Activated CD4-positive, alpha-beta T cell treated with anti-CD3 and anti-CD28 coated beads, Interleukin-2, amount 10 ng/mL, durations not matched to agents 7 days and 5 days (primary cell): ENCODE measurements at regions not wholly inside any gene's neighbourhood (a gene's known extent, or its start where the extent isn't known, plus 50 kb on each side); places are given as distances from the start of the nearest gene placed in this dataset.

Experiments
- CTCF ChIA-PET: fragments of 350-600 bp; sonication (Branson Sonifier 250); formaldehyde crosslinking; loops from one replicate; lab custom pipeline; 2021; ENCODE audit warnings: antibody characterized with exemption; lab: Charles Lee
- POLR2A ChIA-PET: fragments of 350-600 bp; sonication (Branson Sonifier 250); formaldehyde crosslinking; loops from one replicate; lab custom pipeline; 2021; ENCODE audit warnings: antibody characterized with exemption; lab: Charles Lee
- DNase-seq: peaks from one replicate; pipeline ENCODE4 v3.0.0-alpha.2; 2020
- H3K27ac Mint-ChIP-seq: one replicate; pipeline ENCODE4 v1.8.0; 2021; ENCODE audit warnings: mild to moderate bottlenecking, moderate library complexity, mixed read lengths
- H3K27me3 Mint-ChIP-seq: one replicate; pipeline ENCODE4 v1.8.0; 2021; ENCODE audit warnings: mixed read lengths
- H3K36me3 Mint-ChIP-seq: one replicate; pipeline ENCODE4 v1.8.0; 2021; ENCODE audit warnings: low read depth, mixed read lengths
- H3K4me1 Mint-ChIP-seq: one replicate; pipeline ENCODE4 v1.8.0; 2021; ENCODE audit warnings: mixed read lengths
- H3K4me3 Mint-ChIP-seq: one replicate; pipeline ENCODE4 v1.8.0; 2021; ENCODE audit warnings: mild to moderate bottlenecking, moderate library complexity, mixed read lengths
- H3K9me3 Mint-ChIP-seq: one replicate; pipeline ENCODE4 v1.8.0; 2021; ENCODE audit warnings: mixed read lengths

DNA sequence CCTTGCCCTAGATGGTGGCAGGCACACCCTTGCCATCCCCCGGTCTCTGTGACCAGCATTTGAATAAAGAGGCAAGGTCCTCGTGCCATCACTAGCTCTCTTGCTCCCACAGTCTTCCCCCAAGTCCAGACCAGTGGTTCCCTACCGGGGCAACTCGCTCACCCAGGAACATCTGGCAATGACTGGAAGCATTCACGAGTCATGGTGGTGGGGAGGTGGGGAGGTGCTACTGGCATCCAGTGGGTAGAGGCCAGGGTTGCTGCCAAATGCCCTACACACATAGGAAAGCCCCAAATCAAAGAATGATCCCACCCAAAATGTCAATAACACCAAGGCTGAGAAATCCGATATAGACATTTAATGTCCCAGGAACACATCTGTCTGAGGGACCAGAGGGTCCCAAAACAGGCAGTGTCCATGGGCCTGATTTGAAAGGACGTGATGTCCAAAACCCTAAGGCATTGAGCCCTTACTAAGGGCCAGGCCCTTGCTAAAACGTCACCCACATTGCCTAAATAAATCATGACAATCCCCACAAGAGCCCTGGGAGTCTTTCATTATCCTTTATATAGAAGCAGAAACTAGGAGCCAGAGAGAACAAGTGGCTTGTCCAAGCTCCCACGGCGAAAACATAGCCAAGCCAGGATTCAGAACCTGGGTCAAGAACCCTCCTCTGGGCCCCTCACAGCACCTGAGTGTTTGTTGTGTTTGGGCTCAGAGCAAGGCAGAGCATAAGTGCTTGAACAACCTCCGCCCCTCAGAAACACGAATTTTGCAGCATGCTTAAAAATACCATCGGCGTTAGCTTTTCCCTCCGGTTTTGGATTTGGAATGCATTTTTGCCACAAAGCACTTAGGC, 119.3 kb upstream of the WWC1 start:
- POLR2A ChIA-PET = no interaction called here
- no peak overlapping the region for H3K27ac Mint-ChIP-seq
- peaks cover 5% of the 10 kb centered on the region for H3K27me3 Mint-ChIP-seq
- CTCF ChIA-PET = no interaction called here
- H3K9me3 Mint-ChIP-seq = no peaks in the 10 kb centered on the region
- DNase-seq = no peak
- no peaks in the 10 kb centered on the region for H3K36me3 Mint-ChIP-seq
- H3K4me1 Mint-ChIP-seq = no peaks in the 10 kb centered on the region
- H3K4me3 Mint-ChIP-seq = no peak overlapping the region

GRCh38 chr5:168172760-168173223, 118.7 kb upstream of the WWC1 start:
- H3K36me3 Mint-ChIP-seq = no peaks in the 10 kb centered on the region
- H3K9me3 Mint-ChIP-seq = no peaks in the 10 kb centered on the region
- POLR2A ChIA-PET = no interaction called here
- no peak overlapping the region for H3K4me3 Mint-ChIP-seq
- DNase-seq = no peak
- CTCF ChIA-PET = no interaction called here
- H3K4me1 Mint-ChIP-seq = no peaks in the 10 kb centered on the region
- H3K27ac Mint-ChIP-seq = no peak overlapping the region
- H3K27me3 Mint-ChIP-seq = peaks cover 2% of the 10 kb centered on the region

DNA sequence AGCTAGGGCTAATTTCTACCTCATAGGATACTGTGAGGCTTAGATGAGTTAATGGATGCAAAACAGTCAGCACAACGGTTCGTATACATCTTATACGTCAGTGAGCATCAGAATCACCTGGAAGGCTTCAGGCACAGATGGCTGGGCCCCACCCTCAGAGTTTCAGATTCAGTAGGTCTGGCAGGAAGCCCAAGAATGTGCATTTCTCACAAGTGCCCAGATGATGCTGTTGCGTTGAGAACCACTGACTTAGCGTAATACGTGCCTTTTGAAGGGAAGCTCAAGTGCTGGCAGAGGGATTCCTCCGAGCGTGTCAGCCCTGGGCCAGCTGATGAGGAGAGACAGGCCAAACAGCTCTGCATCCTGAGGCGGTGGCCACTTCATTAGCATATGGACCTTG, 117.1 kb upstream of the WWC1 start:
- CTCF ChIA-PET = interaction anchor here (0.8 kb wide), 1 partner anchor 10 kb away, joined by 3 read pairs; no protein-coding TSS in a partner anchor
- no peak for DNase-seq
- peaks cover 2% of the 10 kb centered on the region for H3K27me3 Mint-ChIP-seq

GRCh38 chr5:168176251-168176650, 115.2 kb upstream of the WWC1 start:
- CTCF ChIA-PET = no interaction called here
- H3K27me3 Mint-ChIP-seq = no peaks in the 10 kb centered on the region
- H3K4me1 Mint-ChIP-seq = no peaks in the 10 kb centered on the region
- no peaks in the 10 kb centered on the region for H3K36me3 Mint-ChIP-seq
- no peak for DNase-seq
- POLR2A ChIA-PET = no interaction called here
- no peaks in the 10 kb centered on the region for H3K9me3 Mint-ChIP-seq
- no peak overlapping the region for H3K27ac Mint-ChIP-seq
- no peak overlapping the region for H3K4me3 Mint-ChIP-seq

More for the DNA sequence above, 117.1 kb upstream of the WWC1 start:
- no peaks in the 10 kb centered on the region for H3K4me1 Mint-ChIP-seq
- POLR2A ChIA-PET = no interaction called here
- H3K36me3 Mint-ChIP-seq = no peaks in the 10 kb centered on the region
- H3K9me3 Mint-ChIP-seq = no peaks in the 10 kb centered on the region
- no peak overlapping the region for H3K4me3 Mint-ChIP-seq
- no peak overlapping the region for H3K27ac Mint-ChIP-seq

- no peaks in the 10 kb centered on the region for H3K36me3 Mint-ChIP-seq
- no peak overlapping the region for H3K4me3 Mint-ChIP-seq
Observed at GRCh38 chr5:168176941-168177340, 114.5 kb upstream of the WWC1 start.

GRCh38 chr5:168177831-168178450, 113.5 kb upstream of the WWC1 start:
- Mint-ChIP-seq H3K9me3 (no peaks in the 10 kb centered on the region), H3K36me3 (no peaks in the 10 kb centered on the region), H3K27ac (no peak overlapping the region), H3K4me3 (no peak overlapping the region), H3K27me3 (no peaks in the 10 kb centered on the region), H3K4me1 (no peaks in the 10 kb centered on the region)
- DNase-seq = no peak
- ChIA-PET CTCF (no interaction called here), POLR2A (no interaction called here)

More at GRCh38 chr5:168176941-168177340, 114.5 kb upstream of the WWC1 start:
- Mint-ChIP-seq H3K9me3 (no peaks in the 10 kb centered on the region), H3K27ac (no peak overlapping the region), H3K4me1 (no peaks in the 10 kb centered on the region), H3K27me3 (no peaks in the 10 kb centered on the region)
- CTCF ChIA-PET = no interaction called here
- DNase-seq = no peak
- POLR2A ChIA-PET = no interaction called here

GRCh38 chr5:168179192-168179593, 112.3 kb upstream of the WWC1 start:
- Mint-ChIP-seq H3K9me3 (no peaks in the 10 kb centered on the region), H3K4me3 (no peak overlapping the region), H3K4me1 (no peaks in the 10 kb centered on the region), H3K36me3 (no peaks in the 10 kb centered on the region), H3K27me3 (no peaks in the 10 kb centered on the region), H3K27ac (no peak overlapping the region)
- DNase-seq = no peak
- POLR2A ChIA-PET = no interaction called here
- CTCF ChIA-PET = interaction anchor here (1.1 kb wide), 1 partner anchor 15 kb away, joined by 3 read pairs; no protein-coding TSS in a partner anchor

GRCh38 chr5:168182269-168182668, 109.2 kb upstream of the WWC1 start:
- H3K27me3 Mint-ChIP-seq = no peaks in the 10 kb centered on the region
- no peak for DNase-seq
- POLR2A ChIA-PET = no interaction called here
- no peaks in the 10 kb centered on the region for H3K36me3 Mint-ChIP-seq
- H3K4me1 Mint-ChIP-seq = no peaks in the 10 kb centered on the region
- no peaks in the 10 kb centered on the region for H3K9me3 Mint-ChIP-seq
- CTCF ChIA-PET = no interaction called here
- no peak overlapping the region for H3K4me3 Mint-ChIP-seq
- H3K27ac Mint-ChIP-seq = no peak overlapping the region

DNA sequence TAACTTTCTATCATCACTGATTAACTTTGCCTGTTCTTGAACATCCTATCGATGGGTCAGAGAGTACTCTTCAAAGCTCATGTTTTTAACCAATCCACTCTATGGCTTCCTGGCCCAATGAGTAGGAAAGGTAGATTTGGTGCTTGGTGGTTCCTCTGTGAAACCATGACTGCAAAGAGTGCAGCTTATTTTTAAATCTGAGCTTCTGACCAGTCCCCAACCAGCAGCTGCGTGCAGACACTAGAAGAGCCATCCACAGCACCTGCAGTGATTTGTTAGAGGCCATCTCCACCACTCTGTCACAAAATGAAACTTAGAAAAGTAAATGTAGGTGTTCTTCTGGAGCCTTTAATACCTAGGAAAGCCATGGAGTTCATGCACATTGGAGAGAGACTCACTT, 107.3 kb upstream of the WWC1 start:
- Mint-ChIP-seq H3K27ac (no peak overlapping the region), H3K27me3 (no peaks in the 10 kb centered on the region), H3K4me1 (no peaks in the 10 kb centered on the region), H3K36me3 (no peaks in the 10 kb centered on the region), H3K9me3 (no peaks in the 10 kb centered on the region), H3K4me3 (no peak overlapping the region)
- no peak for DNase-seq
- ChIA-PET POLR2A (no interaction called here), CTCF (no interaction called here)

- DNase-seq = no peak
- Mint-ChIP-seq H3K27me3 (no peaks in the 10 kb centered on the region), H3K9me3 (no peaks in the 10 kb centered on the region), H3K4me3 (no peak overlapping the region), H3K27ac (no peak overlapping the region), H3K36me3 (no peaks in the 10 kb centered on the region), H3K4me1 (no peaks in the 10 kb centered on the region)
- ChIA-PET CTCF (interaction anchor here (1.6 kb wide), 1 partner anchor 463 kb away, joined by 3 read pairs; no protein-coding TSS in a partner anchor), POLR2A (no interaction called here)
Observed at GRCh38 chr5:168186289-168187074, 105.0 kb upstream of the WWC1 start.

DNA sequence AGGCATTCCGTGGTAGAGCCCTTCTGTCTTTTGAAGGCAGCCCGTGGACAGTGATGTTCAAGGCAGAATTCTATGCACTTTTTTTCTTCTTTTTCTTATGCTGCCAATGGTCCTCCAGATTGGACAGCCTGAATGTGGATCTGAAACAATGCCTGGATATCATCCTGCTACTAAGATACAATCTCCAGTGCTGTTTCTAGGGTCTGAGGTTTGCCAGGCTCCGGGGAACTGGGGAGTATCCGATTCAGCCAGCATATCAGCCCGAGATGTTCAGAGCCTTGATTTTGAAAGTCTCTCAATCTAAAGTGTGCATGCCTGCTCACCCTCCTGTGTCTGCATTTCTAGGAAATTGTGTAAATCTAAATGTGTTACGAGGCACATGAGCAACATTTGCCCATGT, 103.8 kb upstream of the WWC1 start:
- ChIA-PET POLR2A (no interaction called here), CTCF (no interaction called here)
- Mint-ChIP-seq H3K36me3 (no peaks in the 10 kb centered on the region), H3K9me3 (no peaks in the 10 kb centered on the region), H3K27ac (no peak overlapping the region), H3K4me1 (no peaks in the 10 kb centered on the region), H3K4me3 (no peak overlapping the region), H3K27me3 (no peaks in the 10 kb centered on the region)
- no peak for DNase-seq

DNA sequence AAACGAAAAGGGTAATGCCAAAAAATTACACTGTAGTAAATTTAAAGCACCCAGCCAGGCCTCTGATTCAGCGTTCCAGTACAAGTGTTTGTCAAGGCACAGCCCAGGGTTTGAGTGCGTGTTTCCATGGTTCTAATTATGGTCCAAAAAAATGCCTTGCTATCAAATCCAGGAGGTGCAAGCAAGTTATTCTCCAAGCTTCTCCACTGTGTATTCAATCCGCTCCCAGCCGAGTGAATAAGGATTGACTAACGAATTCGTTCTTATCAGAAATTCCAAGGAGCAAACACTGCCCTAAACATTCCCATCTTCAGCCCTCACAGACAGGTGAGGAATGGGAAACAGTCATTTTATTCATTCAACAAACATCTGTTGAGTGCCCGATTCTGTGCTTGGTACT, 103.3 kb upstream of the WWC1 start:
- no peaks in the 10 kb centered on the region for H3K9me3 Mint-ChIP-seq
- no peak overlapping the region for H3K27ac Mint-ChIP-seq
- H3K36me3 Mint-ChIP-seq = no peaks in the 10 kb centered on the region
- no peaks in the 10 kb centered on the region for H3K4me1 Mint-ChIP-seq
- ChIA-PET POLR2A (no interaction called here), CTCF (no interaction called here)
- DNase-seq = no peak
- H3K27me3 Mint-ChIP-seq = no peaks in the 10 kb centered on the region
- H3K4me3 Mint-ChIP-seq = no peak overlapping the region

GRCh38 chr5:168192120-168192519, 99.3 kb upstream of the WWC1 start:
- H3K4me1 Mint-ChIP-seq = peaks cover 3% of the 10 kb centered on the region
- no peak overlapping the region for H3K27ac Mint-ChIP-seq
- H3K4me3 Mint-ChIP-seq = no peak overlapping the region
- no peak for DNase-seq
- ChIA-PET CTCF (no interaction called here), POLR2A (no interaction called here)
- H3K9me3 Mint-ChIP-seq = no peaks in the 10 kb centered on the region
- H3K27me3 Mint-ChIP-seq = peaks cover 3% of the 10 kb centered on the region
- H3K36me3 Mint-ChIP-seq = no peaks in the 10 kb centered on the region
